ENCODE measurements at regions not wholly inside any gene's neighbourhood (a gene's known extent, or its start where the extent isn't known, plus 50 kb on each side); places are given as distances from the start of the nearest gene placed in this dataset.

GRCh38 chr2:23221901-23222300, 163.1 kb upstream of the KLHL29 start:
- H3K27me3 ChIP-seq (ENCODE audit: control insufficient read depth in 5 of 5, insufficient read depth in 4 of 5, low read length in 5 of 5), result no peaks in the 10 kb centered on the region

GRCh38 chr2:23230885-23231284, 154.1 kb upstream of the KLHL29 start:
- H3K9ac ChIP-seq (ENCODE audit: low read length in 5 of 5), result no peak overlapping the region
- H3K27ac ChIP-seq (ENCODE audit: low read depth, low read length), result no peak overlapping the region
- H3K4me1 ChIP-seq (ENCODE audit: control insufficient read depth in 5 of 5, insufficient read depth in 5 of 5, low read length in 5 of 5), result no peaks in the 10 kb centered on the region
- H3K4me3 ChIP-seq (ENCODE audit: low read depth in 1 of 5, low read length in 5 of 5), result no peak overlapping the region
- H3K9me3 ChIP-seq (ENCODE audit: control insufficient read depth in 5 of 5, low read length in 5 of 5), result no peaks in the 10 kb centered on the region
- no peaks in the 10 kb centered on the region for H3K27me3 ChIP-seq (ENCODE audit: control insufficient read depth in 5 of 5, insufficient read depth in 4 of 5, low read length in 5 of 5)
- H3K36me3 ChIP-seq (ENCODE audit: control insufficient read depth in 5 of 5, insufficient read depth in 5 of 5, low read length in 5 of 5), result no peaks in the 10 kb centered on the region

More at GRCh38 chr2:23221901-23222300, 163.1 kb upstream of the KLHL29 start:
- H3K27ac ChIP-seq (ENCODE audit: low read depth, low read length), result no peak overlapping the region
- H3K4me3 ChIP-seq (ENCODE audit: low read depth in 1 of 5, low read length in 5 of 5), result no peak overlapping the region
- H3K9me3 ChIP-seq (ENCODE audit: control insufficient read depth in 5 of 5, low read length in 5 of 5), result no peaks in the 10 kb centered on the region
- no peaks in the 10 kb centered on the region for H3K36me3 ChIP-seq (ENCODE audit: control insufficient read depth in 5 of 5, insufficient read depth in 5 of 5, low read length in 5 of 5)
- H3K9ac ChIP-seq (ENCODE audit: low read length in 5 of 5), result no peak overlapping the region
- no peaks in the 10 kb centered on the region for H3K4me1 ChIP-seq (ENCODE audit: control insufficient read depth in 5 of 5, insufficient read depth in 5 of 5, low read length in 5 of 5)

GRCh38 chr2:23231865-23232264, 153.1 kb upstream of the KLHL29 start:
- Histone ChIP-seq H3K9me3 (ENCODE audit: control insufficient read depth in 5 of 5, low read length in 5 of 5) (no peaks in the 10 kb centered on the region), H3K4me1 (ENCODE audit: control insufficient read depth in 5 of 5, insufficient read depth in 5 of 5, low read length in 5 of 5) (no peaks in the 10 kb centered on the region), H3K4me3 (ENCODE audit: low read depth in 1 of 5, low read length in 5 of 5) (no peak overlapping the region), H3K9ac (ENCODE audit: low read length in 5 of 5) (no peak overlapping the region), H3K27ac (ENCODE audit: low read depth, low read length) (no peak overlapping the region), H3K27me3 (ENCODE audit: control insufficient read depth in 5 of 5, insufficient read depth in 4 of 5, low read length in 5 of 5) (no peaks in the 10 kb centered on the region), H3K36me3 (ENCODE audit: control insufficient read depth in 5 of 5, insufficient read depth in 5 of 5, low read length in 5 of 5) (no peaks in the 10 kb centered on the region)

GRCh38 chr2:23235292-23235691, 149.7 kb upstream of the KLHL29 start:
- Histone ChIP-seq H3K27me3 (ENCODE audit: control insufficient read depth in 5 of 5, insufficient read depth in 4 of 5, low read length in 5 of 5) (peaks cover 0 to 13% (median 2%) of the 10 kb centered on the region in 5 donors), H3K9ac (ENCODE audit: low read length in 5 of 5) (no peak overlapping the region), H3K27ac (ENCODE audit: low read depth, low read length) (no peak overlapping the region), H3K4me3 (ENCODE audit: low read depth in 1 of 5, low read length in 5 of 5) (no peak overlapping the region), H3K9me3 (ENCODE audit: control insufficient read depth in 5 of 5, low read length in 5 of 5) (no peaks in the 10 kb centered on the region), H3K36me3 (ENCODE audit: control insufficient read depth in 5 of 5, insufficient read depth in 5 of 5, low read length in 5 of 5) (no peaks in the 10 kb centered on the region), H3K4me1 (ENCODE audit: control insufficient read depth in 5 of 5, insufficient read depth in 5 of 5, low read length in 5 of 5) (peaks cover 0 to 1% (median 0%) of the 10 kb centered on the region in 5 donors)

- no peak overlapping the region for H3K4me3 ChIP-seq (ENCODE audit: low read depth in 1 of 5, low read length in 5 of 5)
These were observed 149.2 kb upstream of the KLHL29 start for GRCh38 chr2:23235736-23236135.

GRCh38 chr2:23237147-23237546, 147.8 kb upstream of the KLHL29 start:
- no peaks in the 10 kb centered on the region for H3K9me3 ChIP-seq (ENCODE audit: control insufficient read depth in 5 of 5, low read length in 5 of 5)
- H3K4me3 ChIP-seq (ENCODE audit: low read depth in 1 of 5, low read length in 5 of 5), result no peak overlapping the region
- peaks cover 0 to 13% (median 5%) of the 10 kb centered on the region in 5 donors for H3K27me3 ChIP-seq (ENCODE audit: control insufficient read depth in 5 of 5, insufficient read depth in 4 of 5, low read length in 5 of 5)
- H3K4me1 ChIP-seq (ENCODE audit: control insufficient read depth in 5 of 5, insufficient read depth in 5 of 5, low read length in 5 of 5), result peaks cover 0 to 1% (median 0%) of the 10 kb centered on the region in 5 donors
- no peak overlapping the region for H3K9ac ChIP-seq (ENCODE audit: low read length in 5 of 5)
- no peak overlapping the region for H3K27ac ChIP-seq (ENCODE audit: low read depth, low read length)
- H3K36me3 ChIP-seq (ENCODE audit: control insufficient read depth in 5 of 5, insufficient read depth in 5 of 5, low read length in 5 of 5), result no peaks in the 10 kb centered on the region

More at GRCh38 chr2:23235736-23236135, 149.2 kb upstream of the KLHL29 start:
- H3K27me3 ChIP-seq (ENCODE audit: control insufficient read depth in 5 of 5, insufficient read depth in 4 of 5, low read length in 5 of 5), result peaks cover 0 to 13% (median 3%) of the 10 kb centered on the region in 5 donors
- H3K27ac ChIP-seq (ENCODE audit: low read depth, low read length), result no peak overlapping the region
- no peaks in the 10 kb centered on the region for H3K9me3 ChIP-seq (ENCODE audit: control insufficient read depth in 5 of 5, low read length in 5 of 5)
- H3K9ac ChIP-seq (ENCODE audit: low read length in 5 of 5), result no peak overlapping the region
- H3K36me3 ChIP-seq (ENCODE audit: control insufficient read depth in 5 of 5, insufficient read depth in 5 of 5, low read length in 5 of 5), result no peaks in the 10 kb centered on the region
- H3K4me1 ChIP-seq (ENCODE audit: control insufficient read depth in 5 of 5, insufficient read depth in 5 of 5, low read length in 5 of 5), result peaks cover 0 to 1% (median 0%) of the 10 kb centered on the region in 5 donors

- H3K4me3 ChIP-seq (ENCODE audit: low read depth in 1 of 5, low read length in 5 of 5), result no peak overlapping the region
- peaks cover 0 to 1% (median 0%) of the 10 kb centered on the region in 5 donors for H3K4me1 ChIP-seq (ENCODE audit: control insufficient read depth in 5 of 5, insufficient read depth in 5 of 5, low read length in 5 of 5)
- H3K27me3 ChIP-seq (ENCODE audit: control insufficient read depth in 5 of 5, insufficient read depth in 4 of 5, low read length in 5 of 5), result peaks cover 0 to 13% (median 5%) of the 10 kb centered on the region in 5 donors
- no peaks in the 10 kb centered on the region for H3K9me3 ChIP-seq (ENCODE audit: control insufficient read depth in 5 of 5, low read length in 5 of 5)
- no peak overlapping the region for H3K9ac ChIP-seq (ENCODE audit: low read length in 5 of 5)
- no peaks in the 10 kb centered on the region for H3K36me3 ChIP-seq (ENCODE audit: control insufficient read depth in 5 of 5, insufficient read depth in 5 of 5, low read length in 5 of 5)
- no peak overlapping the region for H3K27ac ChIP-seq (ENCODE audit: low read depth, low read length)
These were observed 146.8 kb upstream of the KLHL29 start for GRCh38 chr2:23238011-23238657.

GRCh38 chr2:23239374-23239773, 145.6 kb upstream of the KLHL29 start:
- peaks cover 0 to 1% (median 0%) of the 10 kb centered on the region in 5 donors for H3K4me1 ChIP-seq (ENCODE audit: control insufficient read depth in 5 of 5, insufficient read depth in 5 of 5, low read length in 5 of 5)
- no peak overlapping the region for H3K9ac ChIP-seq (ENCODE audit: low read length in 5 of 5)
- no peaks in the 10 kb centered on the region for H3K9me3 ChIP-seq (ENCODE audit: control insufficient read depth in 5 of 5, low read length in 5 of 5)
- no peak overlapping the region for H3K4me3 ChIP-seq (ENCODE audit: low read depth in 1 of 5, low read length in 5 of 5)
- H3K36me3 ChIP-seq (ENCODE audit: control insufficient read depth in 5 of 5, insufficient read depth in 5 of 5, low read length in 5 of 5), result no peaks in the 10 kb centered on the region
- H3K27me3 ChIP-seq (ENCODE audit: control insufficient read depth in 5 of 5, insufficient read depth in 4 of 5, low read length in 5 of 5), result peaks cover 0 to 13% (median 5%) of the 10 kb centered on the region in 5 donors
- H3K27ac ChIP-seq (ENCODE audit: low read depth, low read length), result no peak overlapping the region

GRCh38 chr2:23241121-23241520, 143.9 kb upstream of the KLHL29 start:
- Histone ChIP-seq H3K36me3 (ENCODE audit: control insufficient read depth in 5 of 5, insufficient read depth in 5 of 5, low read length in 5 of 5) (no peaks in the 10 kb centered on the region), H3K27me3 (ENCODE audit: control insufficient read depth in 5 of 5, insufficient read depth in 4 of 5, low read length in 5 of 5) (peaks cover 0 to 13% (median 5%) of the 10 kb centered on the region in 5 donors), H3K27ac (ENCODE audit: low read depth, low read length) (no peak overlapping the region), H3K4me1 (ENCODE audit: control insufficient read depth in 5 of 5, insufficient read depth in 5 of 5, low read length in 5 of 5) (peaks cover 1 to 7% (median 6%) of the 10 kb centered on the region in 5 donors), H3K4me3 (ENCODE audit: low read depth in 1 of 5, low read length in 5 of 5) (no peak overlapping the region), H3K9me3 (ENCODE audit: control insufficient read depth in 5 of 5, low read length in 5 of 5) (no peaks in the 10 kb centered on the region), H3K9ac (ENCODE audit: low read length in 5 of 5) (no peak overlapping the region)

GRCh38 chr2:23241611-23242245, 143.3 kb upstream of the KLHL29 start:
- Histone ChIP-seq H3K27me3 (ENCODE audit: control insufficient read depth in 5 of 5, insufficient read depth in 4 of 5, low read length in 5 of 5) (peaks cover 0 to 13% (median 5%) of the 10 kb centered on the region in 5 donors), H3K27ac (ENCODE audit: low read depth, low read length) (no peak overlapping the region), H3K9ac (ENCODE audit: low read length in 5 of 5) (no peak overlapping the region), H3K9me3 (ENCODE audit: control insufficient read depth in 5 of 5, low read length in 5 of 5) (no peaks in the 10 kb centered on the region), H3K4me1 (ENCODE audit: control insufficient read depth in 5 of 5, insufficient read depth in 5 of 5, low read length in 5 of 5) (peaks cover 1 to 7% (median 6%) of the 10 kb centered on the region in 5 donors), H3K4me3 (ENCODE audit: low read depth in 1 of 5, low read length in 5 of 5) (no peak overlapping the region), H3K36me3 (ENCODE audit: control insufficient read depth in 5 of 5, insufficient read depth in 5 of 5, low read length in 5 of 5) (no peaks in the 10 kb centered on the region)
